ENCODE measurements at regions not wholly inside any gene's neighbourhood (a gene's known extent, or its start where the extent isn't known, plus 50 kb on each side); places are given as distances from the start of the nearest gene placed in this dataset.
A peak's percentile ranks its signal among the peaks of the same experiment; 100 is the strongest.

GRCh38 chr5:89260254-89260653 lies 377.3 kb upstream of the MEF2C start:
- in situ Hi-C loops (cut with HindIII; ENCODE audit: low sequenced_read_pairs) = no loop called here
- no peak overlapping the region for H3K4me3 ChIP-seq (ENCODE audit: low read depth, low read length)
- no peak for DNase-seq (ENCODE audit: low read depth, low spot score)
- no peak for TF ChIP-seq CTCF (IDR thresholded peaks at IDR 0.05; ENCODE audit: low read depth, low read length)

DNA sequence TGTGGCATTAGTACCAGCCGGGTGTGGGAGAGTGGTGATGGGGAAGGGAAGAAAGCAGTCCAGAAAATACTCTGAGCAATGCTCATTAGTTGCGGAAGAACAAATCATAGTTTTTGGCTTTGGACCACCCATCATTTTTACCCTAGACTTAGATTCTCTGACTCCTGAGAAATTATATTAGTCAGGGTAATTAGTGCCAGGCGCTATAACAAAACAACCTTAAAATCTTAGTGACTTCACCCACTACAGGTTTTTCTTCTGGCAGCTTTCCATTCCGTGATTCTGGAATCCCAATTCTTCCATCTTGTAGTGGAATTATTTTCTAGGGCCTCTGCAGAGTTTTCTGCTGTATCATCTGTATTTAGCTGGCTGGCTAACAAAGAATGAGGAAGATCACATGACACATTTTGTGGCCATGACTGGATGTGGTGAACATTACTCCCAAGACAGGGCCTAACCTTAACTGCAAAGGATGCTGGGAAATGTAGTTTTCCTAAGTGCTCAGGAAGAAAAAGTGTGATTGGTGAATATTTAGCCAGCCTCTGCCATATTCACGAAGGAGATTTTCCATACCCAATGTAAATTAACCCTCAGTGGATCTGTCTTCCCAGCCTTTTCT lies 373.0 kb upstream of the MEF2C start:
- in situ Hi-C loops (cut with HindIII; ENCODE audit: low sequenced_read_pairs) = no loop called here
- no peak for TF ChIP-seq CTCF (IDR thresholded peaks at IDR 0.05; ENCODE audit: low read depth, low read length)
- peak; percentile 75 for DNase-seq (ENCODE audit: low read depth, low spot score)
- H3K4me3 ChIP-seq (ENCODE audit: low read depth, low read length) = no peak overlapping the region

GRCh38 chr5:89253666-89254352 lies 370.8 kb upstream of the MEF2C start:
- no peak for TF ChIP-seq CTCF (IDR thresholded peaks at IDR 0.05; ENCODE audit: low read depth, low read length)
- in situ Hi-C loops (cut with HindIII; ENCODE audit: low sequenced_read_pairs) = no loop called here
- no peak overlapping the region for H3K4me3 ChIP-seq (ENCODE audit: low read depth, low read length)
- no peak for DNase-seq (ENCODE audit: low read depth, low spot score)

DNA sequence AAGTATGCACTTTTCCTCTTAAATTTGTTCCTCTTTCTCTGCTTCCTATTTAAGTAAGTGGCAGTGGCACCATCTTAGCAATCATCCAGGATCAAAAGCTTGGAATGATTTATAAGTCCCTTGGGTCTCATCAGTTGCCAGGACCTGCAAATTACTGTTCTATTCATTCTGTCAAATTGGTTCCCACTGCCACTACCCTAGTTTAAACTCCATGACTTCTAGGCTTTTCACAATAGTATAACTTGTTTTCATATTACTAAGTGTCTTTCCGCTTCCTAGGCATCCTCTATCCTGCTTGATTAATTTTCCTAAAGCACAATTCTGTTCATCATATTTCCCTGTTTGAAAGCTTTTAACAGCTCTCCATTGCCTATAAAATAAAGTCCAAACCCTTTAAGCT lies 363.9 kb upstream of the MEF2C start:
- in situ Hi-C loops (cut with HindIII; ENCODE audit: low sequenced_read_pairs) = no loop called here
- DNase-seq (ENCODE audit: low read depth, low spot score) = no peak
- no peak overlapping the region for H3K4me3 ChIP-seq (ENCODE audit: low read depth, low read length)
- TF ChIP-seq CTCF (IDR thresholded peaks at IDR 0.05; ENCODE audit: low read depth, low read length) = no peak

DNA sequence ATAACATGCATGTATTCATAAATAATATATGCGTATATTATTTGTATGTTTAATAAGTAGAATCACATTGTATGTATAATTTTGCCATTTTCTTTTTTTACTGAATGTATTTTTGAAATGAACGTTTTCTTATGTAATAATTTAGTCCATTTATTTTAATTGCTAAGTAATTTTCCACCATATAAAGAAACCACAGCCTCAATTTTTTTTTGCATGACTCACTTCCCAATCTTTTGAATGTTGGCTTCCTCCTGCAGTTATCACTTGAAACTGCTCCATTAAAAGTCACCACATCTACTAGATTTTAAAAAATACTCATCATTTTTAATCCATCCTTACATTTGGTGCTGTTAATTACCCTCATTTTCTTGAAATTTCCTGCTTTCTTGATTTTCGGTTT lies 363.3 kb upstream of the MEF2C start:
- peak; percentile 57 for DNase-seq (ENCODE audit: low read depth, low spot score)
- in situ Hi-C loops (cut with HindIII; ENCODE audit: low sequenced_read_pairs) = no loop called here
- no peak overlapping the region for H3K4me3 ChIP-seq (ENCODE audit: low read depth, low read length)
- no peak for TF ChIP-seq CTCF (IDR thresholded peaks at IDR 0.05; ENCODE audit: low read depth, low read length)

GRCh38 chr5:89243611-89244010 lies 360.6 kb upstream of the MEF2C start:
- DNase-seq (ENCODE audit: low read depth, low spot score) = no peak
- no peak for TF ChIP-seq CTCF (IDR thresholded peaks at IDR 0.05; ENCODE audit: low read depth, low read length)
- in situ Hi-C loops (cut with HindIII; ENCODE audit: low sequenced_read_pairs) = no loop called here
- no peak overlapping the region for H3K4me3 ChIP-seq (ENCODE audit: low read depth, low read length)
